ENCODE measurements at regions not wholly inside any gene's neighbourhood (a gene's known extent, or its start where the extent isn't known, plus 50 kb on each side); places are given as distances from the start of the nearest gene placed in this dataset.
"Not testable (repeated sequence)": the region's sequence is repeated elsewhere in the genome, so short reads cannot be mapped to it uniquely, and the experiment has no call there.

DNA sequence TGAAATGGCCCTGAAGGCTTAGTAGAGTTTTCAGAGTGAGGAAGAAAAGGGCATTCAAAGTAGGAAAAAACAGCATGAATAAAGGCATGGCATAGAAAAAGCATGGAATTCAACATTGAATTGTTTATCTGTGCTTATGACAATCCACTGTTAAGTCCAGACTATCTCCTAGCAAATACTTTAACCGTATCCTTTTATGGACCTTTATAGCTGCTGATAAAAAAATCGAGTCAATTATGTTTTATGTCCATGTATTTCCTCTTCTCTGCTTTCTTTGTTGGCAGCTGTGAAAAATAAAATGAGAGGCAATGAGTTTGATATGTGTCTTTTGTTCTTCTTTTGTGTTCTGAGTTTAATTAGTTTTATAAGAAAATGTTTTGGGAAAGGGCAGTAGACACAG, 70.4 kb downstream of the TDRD15 start:
- no peaks in the 10 kb centered on the region for H3K9me3 ChIP-seq
- no peaks in the 10 kb centered on the region for H3K27me3 ChIP-seq
- no peak overlapping the region for H3K27ac ChIP-seq
- ATAC-seq (no peak), DNase-seq (no peak)
- H3K4me3 ChIP-seq = no peak overlapping the region
- TF ChIP-seq, protein P1, sequence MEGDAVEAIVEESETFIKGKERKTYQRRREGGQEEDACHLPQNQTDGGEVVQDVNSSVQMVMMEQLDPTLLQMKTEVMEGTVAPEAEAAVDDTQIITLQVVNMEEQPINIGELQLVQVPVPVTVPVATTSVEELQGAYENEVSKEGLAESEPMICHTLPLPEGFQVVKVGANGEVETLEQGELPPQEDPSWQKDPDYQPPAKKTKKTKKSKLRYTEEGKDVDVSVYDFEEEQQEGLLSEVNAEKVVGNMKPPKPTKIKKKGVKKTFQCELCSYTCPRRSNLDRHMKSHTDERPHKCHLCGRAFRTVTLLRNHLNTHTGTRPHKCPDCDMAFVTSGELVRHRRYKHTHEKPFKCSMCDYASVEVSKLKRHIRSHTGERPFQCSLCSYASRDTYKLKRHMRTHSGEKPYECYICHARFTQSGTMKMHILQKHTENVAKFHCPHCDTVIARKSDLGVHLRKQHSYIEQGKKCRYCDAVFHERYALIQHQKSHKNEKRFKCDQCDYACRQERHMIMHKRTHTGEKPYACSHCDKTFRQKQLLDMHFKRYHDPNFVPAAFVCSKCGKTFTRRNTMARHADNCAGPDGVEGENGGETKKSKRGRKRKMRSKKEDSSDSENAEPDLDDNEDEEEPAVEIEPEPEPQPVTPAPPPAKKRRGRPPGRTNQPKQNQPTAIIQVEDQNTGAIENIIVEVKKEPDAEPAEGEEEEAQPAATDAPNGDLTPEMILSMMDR (IDR thresholded peaks at IDR 0.05 in 4 of 5, conservative IDR thresholded peaks at IDR 0.05 in 1 of 5) = no peak
- TF ChIP-seq POLR2A (IDR thresholded peaks at IDR 0.05) = no peak
- H3K36me3 ChIP-seq = no peaks in the 10 kb centered on the region
- intact Hi-C loops (cut with DNase I; ENCODE audit: low total_unique reads) = no loop called here
- H3K4me1 ChIP-seq = no peaks in the 10 kb centered on the region
- in situ Hi-C loops (cut with MboI; ENCODE audit: low sequenced_read_pairs in 4 of 4) = no loop called here

DNA sequence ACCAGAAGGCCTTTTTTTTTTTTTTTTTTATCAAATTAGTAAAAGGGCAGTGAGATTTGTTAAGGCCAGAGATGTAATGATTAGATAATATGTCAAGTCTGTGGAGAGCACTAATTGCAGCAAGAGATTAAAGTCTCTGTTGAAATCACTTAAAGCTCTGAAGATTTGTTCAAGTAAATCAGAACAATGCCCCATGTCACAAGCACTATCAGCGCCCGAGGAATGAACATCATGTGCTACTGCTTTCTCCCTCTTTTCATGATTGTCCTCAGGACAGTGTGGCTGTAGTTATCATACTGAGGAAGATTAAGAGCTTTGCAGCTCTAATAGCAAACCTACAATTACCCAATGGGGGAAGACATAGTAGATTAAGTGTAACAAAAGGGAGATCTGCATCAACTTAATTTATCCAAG, 71.1 kb downstream of the TDRD15 start:
- Histone ChIP-seq H3K4me3 (no peak overlapping the region), H3K36me3 (no peaks in the 10 kb centered on the region), H3K9me3 (no peaks in the 10 kb centered on the region), H3K4me1 (no peaks in the 10 kb centered on the region), H3K27me3 (no peaks in the 10 kb centered on the region), H3K27ac (no peak overlapping the region)
- in situ Hi-C loops (cut with MboI; ENCODE audit: low sequenced_read_pairs in 4 of 4) (no loop called here), intact Hi-C loops (cut with DNase I; ENCODE audit: low total_unique reads) (no loop called here)
- DNase-seq (no peak), ATAC-seq (no peak)
- TF ChIP-seq POLR2A (IDR thresholded peaks at IDR 0.05) = no peak
- TF ChIP-seq, protein P1 (IDR thresholded peaks at IDR 0.05 in 4 of 5, conservative IDR thresholded peaks at IDR 0.05 in 1 of 5) = no peak

- TF ChIP-seq POLR2A (IDR thresholded peaks at IDR 0.05) = no peak
- TF ChIP-seq, protein P1 (IDR thresholded peaks at IDR 0.05 in 4 of 5, conservative IDR thresholded peaks at IDR 0.05 in 1 of 5) = no peak
- Histone ChIP-seq H3K36me3 (no peaks in the 10 kb centered on the region), H3K4me1 (no peaks in the 10 kb centered on the region), H3K4me3 (no peak overlapping the region), H3K27me3 (no peaks in the 10 kb centered on the region), H3K27ac (no peak overlapping the region), H3K9me3 (no peaks in the 10 kb centered on the region)
- intact Hi-C loops (cut with DNase I; ENCODE audit: low total_unique reads) (no loop called here), in situ Hi-C loops (cut with MboI; ENCODE audit: low sequenced_read_pairs in 4 of 4) (no loop called here)
- DNase-seq (no peak), ATAC-seq (no peak)
Measured at GRCh38 chr2:21195326-21195725, 71.6 kb downstream of the TDRD15 start.

GRCh38 chr2:21198637-21199036, 74.9 kb downstream of the TDRD15 start:
- intact Hi-C loops (cut with DNase I; ENCODE audit: low total_unique reads) (no loop called here), in situ Hi-C loops (cut with MboI; ENCODE audit: low sequenced_read_pairs in 4 of 4) (no loop called here)
- ATAC-seq (no peak), DNase-seq (no peak)
- Histone ChIP-seq H3K4me1 (no peaks in the 10 kb centered on the region), H3K36me3 (no peaks in the 10 kb centered on the region), H3K27me3 (no peaks in the 10 kb centered on the region), H3K9me3 (no peaks in the 10 kb centered on the region), H3K4me3 (no peak overlapping the region), H3K27ac (no peak overlapping the region)
- no peak for TF ChIP-seq POLR2A (IDR thresholded peaks at IDR 0.05)
- TF ChIP-seq, protein P1 (IDR thresholded peaks at IDR 0.05 in 4 of 5, conservative IDR thresholded peaks at IDR 0.05 in 1 of 5) = no peak

- no peaks in the 10 kb centered on the region for H3K9me3 ChIP-seq
- no peaks in the 10 kb centered on the region for H3K36me3 ChIP-seq
- H3K27me3 ChIP-seq = no peaks in the 10 kb centered on the region
- TF ChIP-seq POLR2A (IDR thresholded peaks at IDR 0.05) = no peak
- TF ChIP-seq, protein P1 (IDR thresholded peaks at IDR 0.05 in 4 of 5, conservative IDR thresholded peaks at IDR 0.05 in 1 of 5) = no peak
- no peak overlapping the region for H3K27ac ChIP-seq
- intact Hi-C loops (cut with DNase I; ENCODE audit: low total_unique reads) = no loop called here
- in situ Hi-C loops (cut with MboI; ENCODE audit: low sequenced_read_pairs in 4 of 4) = no loop called here
- no peak overlapping the region for H3K4me3 ChIP-seq
- no peak for DNase-seq
- H3K4me1 ChIP-seq = no peaks in the 10 kb centered on the region
- ATAC-seq = no peak
Measured at GRCh38 chr2:21203976-21204375, 80.2 kb downstream of the TDRD15 start.

DNA sequence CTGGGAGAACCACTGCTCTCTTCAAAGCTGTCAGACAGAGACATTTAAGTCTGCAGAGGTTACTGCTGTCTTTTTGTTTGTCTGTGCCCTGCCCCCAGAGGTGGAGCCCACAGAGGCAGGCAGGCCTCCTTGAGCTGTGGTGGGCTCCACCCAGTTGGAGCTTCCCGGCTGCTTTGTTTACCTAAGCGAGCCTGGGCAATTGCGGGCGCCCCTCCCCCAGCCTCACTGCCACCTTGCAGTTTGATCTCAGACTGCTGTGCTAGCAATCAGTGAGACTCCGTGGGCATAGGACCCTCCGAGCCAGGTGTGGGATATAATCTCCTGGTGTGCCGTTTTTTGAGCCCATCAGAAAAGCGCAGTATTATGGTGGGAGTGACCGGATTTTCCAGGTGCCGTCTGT, 90.3 kb downstream of the TDRD15 start:
- in situ Hi-C loops (cut with MboI; ENCODE audit: low sequenced_read_pairs in 4 of 4); H3K27me3 ChIP-seq; H3K4me1 ChIP-seq; DNase-seq; H3K27ac ChIP-seq; H3K4me3 ChIP-seq; H3K9me3 ChIP-seq; H3K36me3 ChIP-seq; intact Hi-C loops (cut with DNase I; ENCODE audit: low total_unique reads); ATAC-seq: not testable (repeated sequence)

Measured in gastrocnemius medialis (tissue), 4 donors.